Stomach (tissue), 4 donors: ENCODE measurements at regions not wholly inside any gene's neighbourhood (a gene's known extent, or its start where the extent isn't known, plus 50 kb on each side); places are given as distances from the start of the nearest gene placed in this dataset.
A peak's percentile ranks its signal among the peaks of the same experiment; 100 is the strongest.

ENCODE experiments used
- CTCF ChIP-seq, 7 experiments: fragments of 450-650 bp in 4 of 7; fragments of 200-600 bp in 3 of 7; sonication (generic) in 3 of 7; IDR thresholded peaks; one replicate each; pipeline ENCODE4 v1.5.1; 2016 to 2019; ENCODE audit warnings: antibody characterized with exemption in 7 of 7, control low read depth in 2 of 7, mild to moderate bottlenecking in 1 of 7
- EP300 ChIP-seq: sonication (generic); formaldehyde crosslinking; IDR thresholded peaks from one replicate; pipeline ENCODE4 v1.6.1; 2017; ENCODE audit warnings: antibody characterized with exemption
- POLR2AphosphoS5 ChIP-seq, 3 donors: sonication (generic); formaldehyde crosslinking; IDR thresholded peaks; one replicate each; pipeline ENCODE4 v1.6.1; 2016; ENCODE audit warnings: antibody characterized with exemption in 3 of 3

DNA sequence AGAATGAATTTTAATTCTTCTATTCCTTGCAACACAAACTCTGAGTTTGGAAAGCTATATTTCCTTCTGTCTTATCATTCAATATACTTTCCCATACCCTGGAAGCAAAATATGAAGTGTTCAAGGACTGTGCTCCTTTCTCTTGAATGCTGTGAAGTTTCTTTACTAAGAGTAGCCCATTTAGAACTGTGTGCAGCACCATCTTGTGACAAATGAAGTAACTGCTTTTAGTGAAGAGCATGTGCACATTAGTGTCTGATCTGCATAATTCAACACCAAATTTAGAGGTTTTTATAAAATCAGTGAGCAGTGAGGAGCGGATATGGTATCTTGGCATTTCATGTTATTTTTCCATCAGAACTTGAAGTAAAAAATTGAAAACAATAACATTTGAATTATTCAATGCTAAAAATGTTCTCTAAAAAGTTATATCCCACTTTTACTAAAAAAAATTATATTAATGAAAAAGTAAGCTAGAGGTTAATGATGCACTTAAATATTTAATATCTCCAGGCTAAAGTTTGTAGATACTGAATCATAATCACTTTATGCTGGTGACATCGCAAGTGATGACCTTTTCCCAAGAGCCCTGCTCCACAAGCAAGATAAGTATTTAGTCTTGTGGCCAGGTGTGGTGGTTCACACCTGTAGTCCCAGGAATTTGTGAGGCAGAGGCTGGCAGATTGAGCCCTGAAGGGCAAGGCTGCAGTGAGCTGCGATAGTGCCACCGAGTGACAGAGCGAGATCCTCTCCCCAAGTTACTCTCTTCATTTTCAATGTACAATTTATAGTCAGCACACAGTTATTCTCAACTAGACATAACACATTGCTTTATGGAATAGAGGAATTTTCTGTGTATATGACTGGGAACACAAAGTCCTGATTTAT lies 108.8 kb upstream of the PCLO start:
- TF ChIP-seq CTCF (IDR thresholded peaks at IDR 0.05) (peak in 2 of 7 experiments; percentile 22 to 23), EP300 (no peak), POLR2AphosphoS5 (IDR thresholded peaks at IDR 0.05) (no peak)
